CD4-positive, alpha-beta T cell (primary cell): ENCODE measurements at regions not wholly inside any gene's neighbourhood (a gene's known extent, or its start where the extent isn't known, plus 50 kb on each side); places are given as distances from the start of the nearest gene placed in this dataset.

Source experiments
- ATAC-seq: fragments of 200-7000 bp; cut with Tn5 transposase; one replicate; pipeline ENCODE4 v1.10.0; 2022; ENCODE audit warnings: mild to moderate bottlenecking; ENCODE audit not compliant: poor library complexity
- CTCF ChIA-PET: fragments of 350-600 bp; sonication (Branson Sonifier 250); formaldehyde crosslinking; loops from one replicate; lab custom pipeline; 2021; ENCODE audit warnings: antibody characterized with exemption, inconsistent platforms; lab: Charles Lee
- POLR2A ChIA-PET: fragments of 350-600 bp; sonication (Branson Sonifier 250); formaldehyde crosslinking; loops from one replicate; lab custom pipeline; 2021; ENCODE audit warnings: antibody characterized with exemption, inconsistent platforms; lab: Charles Lee
- DNase-seq, 14 experiments: peaks; one replicate each; pipeline ENCODE4 v3.0.0-alpha.2; 2013 to 2020; ENCODE audit warnings: mixed read lengths in 2 of 14
- H3K27ac ChIP-seq, 2 donors: one replicate each; pipeline versions ENCODE4 v1.5.1 to v1.7.0; 2013; ENCODE audit warnings: low read length in 2 of 2, low read depth in 1 of 2, mild to moderate bottlenecking in 1 of 2
- H3K27me3 ChIP-seq, 2 experiments: 1 replicate in 1 of 2; 2 replicates in 1 of 2; pipeline versions ENCODE4 v1.6.1 to v1.7.0; 2013; ENCODE audit warnings: low read length in 2 of 2, control low read depth in 1 of 2, mild to moderate bottlenecking in 1 of 2, moderate library complexity in 1 of 2; ENCODE audit not compliant: insufficient read depth in 2 of 2, control insufficient read depth in 1 of 2
- H3K36me3 ChIP-seq: one replicate; pipeline ENCODE4 v1.6.1; 2013; ENCODE audit warnings: low read length, control low read depth; ENCODE audit not compliant: insufficient read depth
- H3K4me1 ChIP-seq: one replicate; pipeline ENCODE4 v1.6.1; 2013; ENCODE audit warnings: low read length, control low read depth; ENCODE audit not compliant: insufficient read depth
- H3K4me3 ChIP-seq: one replicate; pipeline ENCODE4 v1.5.1; 2013; ENCODE audit warnings: mild to moderate bottlenecking, low read length, moderate library complexity
- H3K9me3 ChIP-seq, 2 experiments: 1 replicate in 1 of 2; 2 replicates in 1 of 2; pipeline versions ENCODE4 v1.6.1 to v1.7.0; 2013; ENCODE audit warnings: low read length in 2 of 2, mild to moderate bottlenecking in 2 of 2, control low read depth in 1 of 2, moderate library complexity in 1 of 2; ENCODE audit not compliant: control insufficient read depth in 1 of 2, insufficient read depth in 1 of 2
- H3K27ac Mint-ChIP-seq: one replicate; pipeline ENCODE4 v1.8.0; 2020; ENCODE audit warnings: mixed read lengths
- H3K27me3 Mint-ChIP-seq: one replicate; pipeline ENCODE4 v1.8.0; 2021; ENCODE audit warnings: mixed read lengths
- H3K36me3 Mint-ChIP-seq: one replicate; pipeline ENCODE4 v1.8.0; 2021; ENCODE audit warnings: low read depth, mixed read lengths
- H3K4me1 Mint-ChIP-seq: one replicate; pipeline ENCODE4 v1.8.0; 2021; ENCODE audit warnings: low read depth, mixed read lengths
- H3K4me3 Mint-ChIP-seq: one replicate; pipeline ENCODE4 v1.8.0; 2020; ENCODE audit warnings: mild to moderate bottlenecking, mixed read lengths
- H3K9me3 Mint-ChIP-seq: one replicate; pipeline ENCODE4 v1.8.0; 2020; ENCODE audit warnings: mixed read lengths
- intact Hi-C, 2 experiments: fragments of 100-400 bp; cut with DNase I in 1 of 2; cut with micrococcal nuclease in 1 of 2; formaldehyde crosslinking; loops; one replicate each; pipeline versions ENCODE4 v1.15.1 to v1.9.0; 2023 to 2025; cut with DNase I, micrococcal nuclease
- TF ChIP-seq, protein P1 (sequence below): fragments of 200-600 bp; IDR thresholded peaks from one replicate; pipeline ENCODE4 v1.8.0; 2022; ENCODE audit warnings: antibody characterized with exemption, mild to moderate bottlenecking

DNA sequence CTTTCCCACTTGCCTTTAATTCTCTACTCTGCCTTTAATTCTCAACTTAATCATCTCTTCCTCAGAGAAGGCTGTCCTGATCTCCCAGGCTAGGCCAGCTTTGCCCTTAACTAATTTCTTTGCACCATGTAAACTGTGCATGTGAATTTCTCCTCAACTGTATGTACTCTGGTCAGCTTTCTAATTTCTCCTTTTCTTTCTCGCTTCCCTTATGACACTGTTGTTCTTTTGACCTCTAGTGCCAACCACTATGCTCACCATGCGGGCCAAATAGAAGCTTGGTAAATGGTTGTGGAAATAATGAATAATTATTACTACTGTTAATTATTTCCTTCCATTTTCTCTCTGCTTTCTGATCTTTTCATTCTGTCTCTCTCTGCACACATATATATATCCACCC lies 269.0 kb upstream of the CRBN start:
- ChIA-PET CTCF (no interaction called here), POLR2A (no interaction called here)
- Mint-ChIP-seq H3K36me3 (no peaks in the 10 kb centered on the region), H3K27me3 (peaks cover 6% of the 10 kb centered on the region), H3K9me3 (no peaks in the 10 kb centered on the region), H3K4me1 (no peaks in the 10 kb centered on the region), H3K27ac (no peak overlapping the region), H3K4me3 (no peak overlapping the region)
- no peak for DNase-seq
- no peak overlapping the region for H3K4me3 ChIP-seq
- H3K27ac ChIP-seq, result no peak overlapping the region
- H3K27me3 ChIP-seq, result no peaks in the 10 kb centered on the region
- H3K36me3 ChIP-seq, result no peaks in the 10 kb centered on the region
- H3K4me1 ChIP-seq, result no peaks in the 10 kb centered on the region
- TF ChIP-seq, protein P1, sequence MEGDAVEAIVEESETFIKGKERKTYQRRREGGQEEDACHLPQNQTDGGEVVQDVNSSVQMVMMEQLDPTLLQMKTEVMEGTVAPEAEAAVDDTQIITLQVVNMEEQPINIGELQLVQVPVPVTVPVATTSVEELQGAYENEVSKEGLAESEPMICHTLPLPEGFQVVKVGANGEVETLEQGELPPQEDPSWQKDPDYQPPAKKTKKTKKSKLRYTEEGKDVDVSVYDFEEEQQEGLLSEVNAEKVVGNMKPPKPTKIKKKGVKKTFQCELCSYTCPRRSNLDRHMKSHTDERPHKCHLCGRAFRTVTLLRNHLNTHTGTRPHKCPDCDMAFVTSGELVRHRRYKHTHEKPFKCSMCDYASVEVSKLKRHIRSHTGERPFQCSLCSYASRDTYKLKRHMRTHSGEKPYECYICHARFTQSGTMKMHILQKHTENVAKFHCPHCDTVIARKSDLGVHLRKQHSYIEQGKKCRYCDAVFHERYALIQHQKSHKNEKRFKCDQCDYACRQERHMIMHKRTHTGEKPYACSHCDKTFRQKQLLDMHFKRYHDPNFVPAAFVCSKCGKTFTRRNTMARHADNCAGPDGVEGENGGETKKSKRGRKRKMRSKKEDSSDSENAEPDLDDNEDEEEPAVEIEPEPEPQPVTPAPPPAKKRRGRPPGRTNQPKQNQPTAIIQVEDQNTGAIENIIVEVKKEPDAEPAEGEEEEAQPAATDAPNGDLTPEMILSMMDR, result no peak
- no peak for ATAC-seq
- intact Hi-C loops, result no loop called here
- no peaks in the 10 kb centered on the region for H3K9me3 ChIP-seq

DNA sequence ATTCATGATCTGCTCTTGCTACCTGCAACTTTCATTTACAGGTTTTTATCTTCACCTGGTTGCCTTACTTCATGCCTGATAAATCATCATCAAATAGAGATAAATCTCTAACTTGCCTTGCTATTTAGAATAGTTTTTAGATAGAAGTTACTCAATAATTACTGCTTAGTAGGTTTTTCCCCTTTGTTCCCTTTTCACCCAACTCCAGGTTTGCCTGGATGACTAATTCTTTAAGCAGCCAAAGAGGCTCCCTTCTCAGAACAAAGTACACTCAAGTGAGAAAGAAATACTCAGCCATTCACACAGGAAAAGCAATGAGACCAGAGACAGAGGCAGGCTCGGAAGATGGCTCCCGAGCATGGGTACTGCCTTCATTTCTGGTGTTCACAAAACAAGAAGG lies 268.1 kb upstream of the CRBN start:
- Mint-ChIP-seq H3K36me3 (no peaks in the 10 kb centered on the region), H3K27me3 (no peaks in the 10 kb centered on the region), H3K4me3 (no peak overlapping the region), H3K4me1 (no peaks in the 10 kb centered on the region), H3K9me3 (no peaks in the 10 kb centered on the region), H3K27ac (no peak overlapping the region)
- H3K4me3 ChIP-seq, result no peak overlapping the region
- no peak for ATAC-seq
- DNase-seq, result no peak
- H3K36me3 ChIP-seq, result no peaks in the 10 kb centered on the region
- ChIA-PET CTCF (no interaction called here), POLR2A (no interaction called here)
- no peaks in the 10 kb centered on the region for H3K9me3 ChIP-seq
- TF ChIP-seq, protein P1, result no peak
- intact Hi-C loops, result no loop called here
- H3K27ac ChIP-seq, result no peak overlapping the region
- no peaks in the 10 kb centered on the region for H3K27me3 ChIP-seq
- no peaks in the 10 kb centered on the region for H3K4me1 ChIP-seq

DNA sequence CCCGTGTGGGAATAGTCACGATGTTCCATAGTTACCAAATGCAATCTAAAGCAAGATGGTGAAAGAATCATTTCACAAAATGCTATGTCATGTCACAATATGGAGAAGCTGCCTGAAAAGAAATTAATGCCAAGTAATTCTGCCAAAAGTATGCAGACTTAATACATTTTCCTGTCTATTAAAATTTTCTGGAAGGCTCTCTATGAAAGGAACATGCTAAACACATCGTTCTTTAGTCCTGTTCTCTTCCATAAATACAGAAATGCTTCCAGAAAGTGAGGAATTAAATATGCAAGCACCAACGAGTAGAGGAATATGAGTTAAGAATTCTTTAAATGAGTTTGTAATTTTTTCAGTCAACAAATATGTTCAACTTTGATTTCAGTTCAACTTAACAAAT lies 266.8 kb upstream of the CRBN start:
- H3K9me3 Mint-ChIP-seq, result no peaks in the 10 kb centered on the region
- CTCF ChIA-PET, result no interaction called here
- intact Hi-C loops, result no loop called here

More for the DNA sequence above, 266.8 kb upstream of the CRBN start:
- H3K9me3 ChIP-seq, result no peaks in the 10 kb centered on the region
- POLR2A ChIA-PET, result no interaction called here
- Mint-ChIP-seq H3K27ac (no peak overlapping the region), H3K36me3 (no peaks in the 10 kb centered on the region), H3K4me1 (no peaks in the 10 kb centered on the region), H3K27me3 (no peaks in the 10 kb centered on the region), H3K4me3 (no peak overlapping the region)
- TF ChIP-seq, protein P1, result no peak
- no peaks in the 10 kb centered on the region for H3K27me3 ChIP-seq
- H3K4me3 ChIP-seq, result no peak overlapping the region
- DNase-seq (no peak), ATAC-seq (no peak)
- no peaks in the 10 kb centered on the region for H3K4me1 ChIP-seq
- H3K36me3 ChIP-seq, result no peaks in the 10 kb centered on the region
- H3K27ac ChIP-seq, result no peak overlapping the region
